ENCODE measurements at regions not wholly inside any gene's neighbourhood (a gene's known extent, or its start where the extent isn't known, plus 50 kb on each side); places are given as distances from the start of the nearest gene placed in this dataset.

DNA sequence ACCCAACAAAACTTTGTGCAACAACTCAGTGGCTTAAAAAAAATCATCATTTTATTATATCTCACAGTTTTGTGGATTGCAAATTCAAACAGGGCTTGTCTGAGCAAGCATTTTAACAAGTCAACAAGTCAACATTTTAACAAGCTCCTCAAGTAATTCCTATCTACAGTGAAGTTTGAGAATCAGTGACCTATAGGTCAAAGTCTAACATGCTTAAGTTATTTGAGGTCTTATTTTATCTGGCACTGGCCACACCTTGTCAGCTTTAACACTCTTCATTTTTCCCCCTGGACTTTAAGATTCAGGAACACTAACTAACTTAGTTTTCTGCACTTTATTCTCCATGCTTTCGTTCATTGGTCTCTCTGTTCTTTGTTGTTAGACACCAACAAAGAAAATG is 71.2 kb upstream of the PELI2 start:
- no peak for TF ChIP-seq ZNF8 (CRISPR knock-in tag; IDR thresholded peaks at IDR 0.05)
- TF ChIP-seq ZNF70 (CRISPR knock-in tag; IDR thresholded peaks at IDR 0.05), result no peak
- no peak for TF ChIP-seq TOX (CRISPR knock-in tag; IDR thresholded peaks at IDR 0.05; ENCODE audit: borderline replicate concordance)
- TF ChIP-seq, protein P1, sequence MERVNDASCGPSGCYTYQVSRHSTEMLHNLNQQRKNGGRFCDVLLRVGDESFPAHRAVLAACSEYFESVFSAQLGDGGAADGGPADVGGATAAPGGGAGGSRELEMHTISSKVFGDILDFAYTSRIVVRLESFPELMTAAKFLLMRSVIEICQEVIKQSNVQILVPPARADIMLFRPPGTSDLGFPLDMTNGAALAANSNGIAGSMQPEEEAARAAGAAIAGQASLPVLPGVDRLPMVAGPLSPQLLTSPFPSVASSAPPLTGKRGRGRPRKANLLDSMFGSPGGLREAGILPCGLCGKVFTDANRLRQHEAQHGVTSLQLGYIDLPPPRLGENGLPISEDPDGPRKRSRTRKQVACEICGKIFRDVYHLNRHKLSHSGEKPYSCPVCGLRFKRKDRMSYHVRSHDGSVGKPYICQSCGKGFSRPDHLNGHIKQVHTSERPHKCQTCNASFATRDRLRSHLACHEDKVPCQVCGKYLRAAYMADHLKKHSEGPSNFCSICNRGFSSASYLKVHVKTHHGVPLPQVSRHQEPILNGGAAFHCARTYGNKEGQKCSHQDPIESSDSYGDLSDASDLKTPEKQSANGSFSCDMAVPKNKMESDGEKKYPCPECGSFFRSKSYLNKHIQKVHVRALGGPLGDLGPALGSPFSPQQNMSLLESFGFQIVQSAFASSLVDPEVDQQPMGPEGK (CRISPR knock-in tag; IDR thresholded peaks at IDR 0.05; ENCODE audit: borderline replicate concordance), result no peak
- TF ChIP-seq, protein P2, sequence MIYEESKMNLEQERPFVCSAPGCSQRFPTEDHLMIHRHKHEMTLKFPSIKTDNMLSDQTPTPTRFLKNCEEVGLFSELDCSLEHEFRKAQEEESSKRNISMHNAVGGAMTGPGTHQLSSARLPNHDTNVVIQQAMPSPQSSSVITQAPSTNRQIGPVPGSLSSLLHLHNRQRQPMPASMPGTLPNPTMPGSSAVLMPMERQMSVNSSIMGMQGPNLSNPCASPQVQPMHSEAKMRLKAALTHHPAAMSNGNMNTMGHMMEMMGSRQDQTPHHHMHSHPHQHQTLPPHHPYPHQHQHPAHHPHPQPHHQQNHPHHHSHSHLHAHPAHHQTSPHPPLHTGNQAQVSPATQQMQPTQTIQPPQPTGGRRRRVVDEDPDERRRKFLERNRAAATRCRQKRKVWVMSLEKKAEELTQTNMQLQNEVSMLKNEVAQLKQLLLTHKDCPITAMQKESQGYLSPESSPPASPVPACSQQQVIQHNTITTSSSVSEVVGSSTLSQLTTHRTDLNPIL (CRISPR knock-in tag; IDR thresholded peaks at IDR 0.05; ENCODE audit: low read depth), result no peak
- TF ChIP-seq CSDC2 (CRISPR knock-in tag; IDR thresholded peaks at IDR 0.05), result no peak
- no peak for TF ChIP-seq ZNF565 (CRISPR knock-in tag; conservative IDR thresholded peaks at IDR 0.05; ENCODE audit: low read depth)
- no peak for TF ChIP-seq PPARA (CRISPR knock-in tag; IDR thresholded peaks at IDR 0.05; ENCODE audit: borderline replicate concordance)
- TF ChIP-seq, protein P3, sequence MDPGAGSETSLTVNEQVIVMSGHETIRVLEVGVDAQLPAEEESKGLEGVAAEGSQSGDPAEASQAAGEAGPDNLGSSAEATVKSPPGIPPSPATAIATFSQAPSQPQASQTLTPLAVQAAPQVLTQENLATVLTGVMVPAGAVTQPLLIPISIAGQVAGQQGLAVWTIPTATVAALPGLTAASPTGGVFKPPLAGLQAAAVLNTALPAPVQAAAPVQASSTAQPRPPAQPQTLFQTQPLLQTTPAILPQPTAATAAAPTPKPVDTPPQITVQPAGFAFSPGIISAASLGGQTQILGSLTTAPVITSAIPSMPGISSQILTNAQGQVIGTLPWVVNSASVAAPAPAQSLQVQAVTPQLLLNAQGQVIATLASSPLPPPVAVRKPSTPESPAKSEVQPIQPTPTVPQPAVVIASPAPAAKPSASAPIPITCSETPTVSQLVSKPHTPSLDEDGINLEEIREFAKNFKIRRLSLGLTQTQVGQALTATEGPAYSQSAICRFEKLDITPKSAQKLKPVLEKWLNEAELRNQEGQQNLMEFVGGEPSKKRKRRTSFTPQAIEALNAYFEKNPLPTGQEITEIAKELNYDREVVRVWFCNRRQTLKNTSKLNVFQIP (CRISPR knock-in tag; IDR thresholded peaks at IDR 0.05; ENCODE audit: borderline replicate concordance, low read depth), result no peak

Measured in SK-N-SH treated with all-trans-retinoic acid at 6 μM for 48 hours (cell line).